ENCODE measurements at regions not wholly inside any gene's neighbourhood (a gene's known extent, or its start where the extent isn't known, plus 50 kb on each side); places are given as distances from the start of the nearest gene placed in this dataset.

DNA sequence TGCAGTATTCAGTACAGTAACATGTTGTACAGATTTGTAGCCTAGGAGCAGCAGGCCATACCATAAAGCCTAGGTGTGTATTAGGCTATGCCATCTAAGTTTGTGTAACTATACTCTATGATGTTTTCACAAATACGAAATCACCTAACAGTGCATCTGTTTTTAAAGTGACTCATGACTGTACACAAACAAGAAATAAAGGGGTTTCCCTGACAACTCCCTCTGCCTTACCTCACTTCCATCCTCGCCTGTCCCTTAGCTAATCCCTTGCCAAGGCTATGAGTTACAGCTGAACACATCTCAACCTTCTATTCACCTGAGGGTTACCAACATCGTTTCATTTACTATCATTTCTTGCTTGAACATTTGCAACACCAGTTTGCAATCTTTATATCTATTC lies 78.6 kb upstream of the RPRM start:
- H3K79me1 ChIP-seq (ENCODE audit: insufficient read depth, low read depth, low read length, poor library complexity, severe bottlenecking): no peaks in the 10 kb centered on the region
- no peak overlapping the region for H4K8ac ChIP-seq (replicated peaks; ENCODE audit: insufficient read length, low read depth, low read length)
- no peak overlapping the region for H3T11ph ChIP-seq (ENCODE audit: low read length)
- H3K4me1 ChIP-seq (ENCODE audit: insufficient read depth, low read length): no peaks in the 10 kb centered on the region
- no peak overlapping the region for H2BK12ac ChIP-seq (ENCODE audit: insufficient read length, low read depth, low read length)
- H3K27me3 ChIP-seq (ENCODE audit: insufficient read depth, low read length): no peaks in the 10 kb centered on the region
- no peak overlapping the region for H3K14ac ChIP-seq (ENCODE audit: insufficient read depth, low read length)
- no peaks in the 10 kb centered on the region for H3K23me2 ChIP-seq (ENCODE audit: insufficient read length, low read depth, low read length, poor library complexity, severe bottlenecking)
- H4K20me1 ChIP-seq (ENCODE audit: control insufficient read depth, insufficient read depth, insufficient read length): no peaks in the 10 kb centered on the region
- H3K27ac Mint-ChIP-seq: no peak overlapping the region
- no peaks in the 10 kb centered on the region for H3K9me3 ChIP-seq (ENCODE audit: control insufficient read depth, low read depth, low read length)
- no peak overlapping the region for H2BK20ac ChIP-seq (ENCODE audit: low read depth, low read length, poor library complexity, severe bottlenecking)
- H3K56ac ChIP-seq (ENCODE audit: insufficient read length, low read depth, low read length): no peak overlapping the region
- no peak overlapping the region for H2AK5ac ChIP-seq (ENCODE audit: insufficient read length, low read length)
- no peak overlapping the region for H3K4ac ChIP-seq (ENCODE audit: low read depth, low read length)
- no peak overlapping the region for H2AFZ ChIP-seq (ENCODE audit: low read length)
- no peak for DNase-seq
- no peak overlapping the region for H4K91ac ChIP-seq (ENCODE audit: insufficient read length, low read depth, low read length)
- no peaks in the 10 kb centered on the region for H3K79me2 ChIP-seq (ENCODE audit: insufficient read depth, low read length)
- H2BK5ac ChIP-seq (ENCODE audit: insufficient read length, low read length): no peak overlapping the region
- H3K4me3 Mint-ChIP-seq: no peak overlapping the region
- no peak overlapping the region for H4K5ac ChIP-seq (ENCODE audit: insufficient read length, low read depth, low read length)
- H3K23ac ChIP-seq (ENCODE audit: insufficient read length, low read depth, low read length): no peak overlapping the region
- no peak overlapping the region for H3K4me2 ChIP-seq (ENCODE audit: insufficient read depth, insufficient read length, low read length)
- H2BK15ac ChIP-seq (ENCODE audit: low read depth, low read length): no peak overlapping the region
- peaks cover 0 to 4% (median 3%) of the 10 kb centered on the region in 3 experiments; a peak in 2 of 7 replicates for H3K36me3 Mint-ChIP-seq (ENCODE audit: insufficient read depth in 1 of 3, low read depth in 3 of 3)
- H3K4me1 Mint-ChIP-seq: no peaks in the 10 kb centered on the region
- no peak overlapping the region for H3K27ac ChIP-seq (ENCODE audit: insufficient read length, low read depth, low read length)
- H3K27me3 Mint-ChIP-seq (ENCODE audit: low read depth): no peaks in the 10 kb centered on the region; the same call in 1 of the 2 replicates
- no peak overlapping the region for H3K18ac ChIP-seq (ENCODE audit: insufficient read length, low read depth, low read length)
- TF ChIP-seq, protein P1, sequence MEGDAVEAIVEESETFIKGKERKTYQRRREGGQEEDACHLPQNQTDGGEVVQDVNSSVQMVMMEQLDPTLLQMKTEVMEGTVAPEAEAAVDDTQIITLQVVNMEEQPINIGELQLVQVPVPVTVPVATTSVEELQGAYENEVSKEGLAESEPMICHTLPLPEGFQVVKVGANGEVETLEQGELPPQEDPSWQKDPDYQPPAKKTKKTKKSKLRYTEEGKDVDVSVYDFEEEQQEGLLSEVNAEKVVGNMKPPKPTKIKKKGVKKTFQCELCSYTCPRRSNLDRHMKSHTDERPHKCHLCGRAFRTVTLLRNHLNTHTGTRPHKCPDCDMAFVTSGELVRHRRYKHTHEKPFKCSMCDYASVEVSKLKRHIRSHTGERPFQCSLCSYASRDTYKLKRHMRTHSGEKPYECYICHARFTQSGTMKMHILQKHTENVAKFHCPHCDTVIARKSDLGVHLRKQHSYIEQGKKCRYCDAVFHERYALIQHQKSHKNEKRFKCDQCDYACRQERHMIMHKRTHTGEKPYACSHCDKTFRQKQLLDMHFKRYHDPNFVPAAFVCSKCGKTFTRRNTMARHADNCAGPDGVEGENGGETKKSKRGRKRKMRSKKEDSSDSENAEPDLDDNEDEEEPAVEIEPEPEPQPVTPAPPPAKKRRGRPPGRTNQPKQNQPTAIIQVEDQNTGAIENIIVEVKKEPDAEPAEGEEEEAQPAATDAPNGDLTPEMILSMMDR (conservative IDR thresholded peaks at IDR 0.05): no peak
- peaks cover 0 to 8% of the 10 kb centered on the region in 2 experiments; a peak in 3 of 5 replicates for H3K9me3 Mint-ChIP-seq
- no peak overlapping the region for H3K9ac ChIP-seq (ENCODE audit: extremely low read depth, insufficient read length, low read length)
- H2BK120ac ChIP-seq (ENCODE audit: low read depth, low read length, poor library complexity, severe bottlenecking): no peak overlapping the region
- WGBS (ENCODE audit: extremely low coverage, insufficient read length, low lambda C conversion rate): no CpG with 5 or more reads among the region's 3 CpGs
